ENCODE measurements at regions not wholly inside any gene's neighbourhood (a gene's known extent, or its start where the extent isn't known, plus 50 kb on each side); places are given as distances from the start of the nearest gene placed in this dataset.

GRCh38 chr6:128822271-128822670 is 60.7 kb upstream of the LAMA2 start:
- Histone ChIP-seq H3K9ac (ENCODE audit: low read depth in 1 of 2, low read length in 2 of 2) (no peak overlapping the region), H3K4me3 (ENCODE audit: low read depth in 1 of 3, low read length in 3 of 3) (no peak overlapping the region), H3K36me3 (ENCODE audit: control insufficient read depth in 4 of 4, insufficient read depth in 3 of 4, low read depth in 1 of 4, low read length in 3 of 4) (no peaks in the 10 kb centered on the region), H3K4me1 (ENCODE audit: control insufficient read depth in 4 of 4, insufficient read depth in 4 of 4, low read length in 3 of 4) (no peaks in the 10 kb centered on the region), H3K27me3 (ENCODE audit: control insufficient read depth in 4 of 4, insufficient read depth in 4 of 4, low read length in 3 of 4) (peaks cover 0 to 6% (median 0%) of the 10 kb centered on the region in 4 donors), H3K27ac (ENCODE audit: low read depth in 1 of 2, low read length in 2 of 2) (no peak overlapping the region), H3K9me3 (ENCODE audit: control insufficient read depth in 4 of 4, low read length in 3 of 4) (no peaks in the 10 kb centered on the region)
- DNase-seq (ENCODE audit: low spot score) = no peak
- WGBS = 75% methylated on average over 3 of the region's 3 CpGs
- TF ChIP-seq REST (IDR thresholded peaks at IDR 0.05) (no peak), RXRA (IDR thresholded peaks at IDR 0.05) (no peak), CTCF (IDR thresholded peaks at IDR 0.05; ENCODE audit: low read depth, low read length, missing input control) (no peak), YY1 (IDR thresholded peaks at IDR 0.05) (no peak), JUND (IDR thresholded peaks at IDR 0.05) (no peak), HNF4G (IDR thresholded peaks at IDR 0.05) (no peak), MAX (IDR thresholded peaks at IDR 0.05) (no peak), FOXA2 (IDR thresholded peaks at IDR 0.05) (no peak), RAD21 (IDR thresholded peaks at IDR 0.05) (no peak), FOXA1 (IDR thresholded peaks at IDR 0.05) (no peak), GABPA (IDR thresholded peaks at IDR 0.05 in 1 of 2, conservative IDR thresholded peaks at IDR 0.05 in 1 of 2) (no peak), ZBTB33 (IDR thresholded peaks at IDR 0.05) (no peak), NR2F2 (IDR thresholded peaks at IDR 0.05) (no peak), TAF1 (conservative IDR thresholded peaks at IDR 0.05) (no peak), HNF4A (conservative IDR thresholded peaks at IDR 0.05) (no peak), SP1 (IDR thresholded peaks at IDR 0.05) (no peak), ATF3 (IDR thresholded peaks at IDR 0.05) (no peak), EGR1 (IDR thresholded peaks at IDR 0.05; ENCODE audit: low read depth in 2 of 2) (no peak)

Measured in liver (tissue), 8 donors.